ENCODE measurements at regions not wholly inside any gene's neighbourhood (a gene's known extent, or its start where the extent isn't known, plus 50 kb on each side); places are given as distances from the start of the nearest gene placed in this dataset.

- Histone ChIP-seq H3K9me1 (ENCODE audit: control insufficient read depth, insufficient read depth, low read length) (no peaks in the 10 kb centered on the region), H4K20me1 (replicated peaks; ENCODE audit: control insufficient read depth, insufficient read depth, low read length) (no peaks in the 10 kb centered on the region), H3K4me3 (no peak overlapping the region), H3K9me3 (replicated peaks; ENCODE audit: control insufficient read depth, insufficient read depth, low read depth, low read length) (no peaks in the 10 kb centered on the region), H3K9ac (ENCODE audit: insufficient read depth in 1 of 2, low read depth in 2 of 2, low read length in 2 of 2) (no peak overlapping the region), H3K4me1 (replicated peaks in 1 of 2; ENCODE audit: control insufficient read depth in 2 of 2, insufficient read depth in 2 of 2, low read length in 2 of 2) (no peaks in the 10 kb centered on the region), H3K36me3 (ENCODE audit: control insufficient read depth, insufficient read depth, low read length) (no peaks in the 10 kb centered on the region), H3K27me3 (ENCODE audit: control insufficient read depth in 2 of 2, insufficient read depth in 2 of 2, low read length in 2 of 2) (peaks cover 0 to 21% of the 10 kb centered on the region in 2 experiments; a peak in 4 of 5 replicates), H3K4me2 (ENCODE audit: insufficient read depth, low read length) (no peak overlapping the region), H3K27ac (ENCODE audit: extremely low read depth, low read depth, low read length) (no peak overlapping the region), H2AFZ (ENCODE audit: low read depth, low read length) (no peak overlapping the region), H3K79me2 (ENCODE audit: control insufficient read depth, insufficient read depth, low read length) (no peaks in the 10 kb centered on the region)
- FAIRE-seq (no peak), DNase-seq (ENCODE audit: extremely low read depth in 1 of 4, low spot score in 3 of 4) (no peak), ATAC-seq (no peak)
- intact Hi-C loops (cut with micrococcal nuclease) (no loop called here), in situ Hi-C loops (cut with MboI) (no loop called here)
- POLR2A ChIA-PET = no interaction called here
- WGBS (ENCODE audit: insufficient coverage, low coverage, missing lambda C conversion rate) = 1% methylated on average over 11 of the region's 12 CpGs
- CTCF ChIA-PET (ENCODE audit: low intra/inter-chr PET ratio) = no interaction called here
- no TSS peak for BruUV-seq (replicated peaks)
- no peak for TF ChIP-seq KLF6 (CRISPR knock-in tag; IDR thresholded peaks at IDR 0.05; ENCODE audit: borderline replicate concordance)
- no peak for TF ChIP-seq FOXA3 (CRISPR knock-in tag; conservative IDR thresholded peaks at IDR 0.05 in 1 of 2, IDR thresholded peaks at IDR 0.05 in 1 of 2)
Observed at GRCh38 chr11:70906101-70906500, 346.3 kb downstream of the SHANK2 start.

- Histone ChIP-seq H2AFZ (ENCODE audit: low read depth, low read length) (no peak overlapping the region), H3K4me1 (replicated peaks in 1 of 2; ENCODE audit: control insufficient read depth in 2 of 2, insufficient read depth in 2 of 2, low read length in 2 of 2) (no peaks in the 10 kb centered on the region), H3K9ac (ENCODE audit: insufficient read depth in 1 of 2, low read depth in 2 of 2, low read length in 2 of 2) (no peak overlapping the region), H3K36me3 (ENCODE audit: control insufficient read depth, insufficient read depth, low read length) (no peaks in the 10 kb centered on the region), H3K27ac (ENCODE audit: extremely low read depth, low read depth, low read length) (no peak overlapping the region), H4K20me1 (replicated peaks; ENCODE audit: control insufficient read depth, insufficient read depth, low read length) (no peaks in the 10 kb centered on the region), H3K9me3 (replicated peaks; ENCODE audit: control insufficient read depth, insufficient read depth, low read depth, low read length) (no peaks in the 10 kb centered on the region), H3K4me2 (ENCODE audit: insufficient read depth, low read length) (no peak overlapping the region), H3K4me3 (no peak overlapping the region), H3K27me3 (ENCODE audit: control insufficient read depth in 2 of 2, insufficient read depth in 2 of 2, low read length in 2 of 2) (peaks cover 0 to 12% of the 10 kb centered on the region in 2 experiments; a peak in 4 of 5 replicates), H3K9me1 (ENCODE audit: control insufficient read depth, insufficient read depth, low read length) (no peaks in the 10 kb centered on the region), H3K79me2 (ENCODE audit: control insufficient read depth, insufficient read depth, low read length) (no peaks in the 10 kb centered on the region)
- CTCF ChIA-PET (ENCODE audit: low intra/inter-chr PET ratio) = no interaction called here
- intact Hi-C loops (cut with micrococcal nuclease) (no loop called here), in situ Hi-C loops (cut with MboI) (no loop called here)
- no TSS peak for BruUV-seq (replicated peaks)
- POLR2A ChIA-PET = interaction anchor here (1.0 kb wide), 1 partner anchor 18 kb away, joined by 3 read pairs; no protein-coding TSS in a partner anchor
- DNase-seq (ENCODE audit: extremely low read depth in 1 of 4, low spot score in 3 of 4) = no peak
- no peak for ATAC-seq
- WGBS (ENCODE audit: insufficient coverage, low coverage, missing lambda C conversion rate) = 2% methylated on average over 9 of the region's 9 CpGs
- no peak for TF ChIP-seq ETV1 (tag; conservative IDR thresholded peaks at IDR 0.05; ENCODE audit: low read depth)
- peak; percentile 23; the same call in 1 of the 2 replicates for TF ChIP-seq USF2 (CRISPR knock-in tag; IDR thresholded peaks at IDR 0.05)
- FAIRE-seq = no peak
Observed at GRCh38 chr11:70908223-70908622, 344.2 kb downstream of the SHANK2 start.

All from K562 (cell line).